ENCODE measurements at regions not wholly inside any gene's neighbourhood (a gene's known extent, or its start where the extent isn't known, plus 50 kb on each side); places are given as distances from the start of the nearest gene placed in this dataset.

GRCh38 chr1:175875556-175875955 is 132.2 kb upstream of the TNR start:
- no peaks in the 10 kb centered on the region for H3K9me3 Mint-ChIP-seq
- no peaks in the 10 kb centered on the region for H3K36me3 Mint-ChIP-seq (ENCODE audit: insufficient read depth)
- no peak for DNase-seq
- H3K4me3 Mint-ChIP-seq, result no peak overlapping the region
- H3K4me1 Mint-ChIP-seq (ENCODE audit: low read depth), result no peaks in the 10 kb centered on the region
- H3K27me3 Mint-ChIP-seq (ENCODE audit: low read depth), result peaks cover 2% of the 10 kb centered on the region
- ATAC-seq, result no peak

DNA sequence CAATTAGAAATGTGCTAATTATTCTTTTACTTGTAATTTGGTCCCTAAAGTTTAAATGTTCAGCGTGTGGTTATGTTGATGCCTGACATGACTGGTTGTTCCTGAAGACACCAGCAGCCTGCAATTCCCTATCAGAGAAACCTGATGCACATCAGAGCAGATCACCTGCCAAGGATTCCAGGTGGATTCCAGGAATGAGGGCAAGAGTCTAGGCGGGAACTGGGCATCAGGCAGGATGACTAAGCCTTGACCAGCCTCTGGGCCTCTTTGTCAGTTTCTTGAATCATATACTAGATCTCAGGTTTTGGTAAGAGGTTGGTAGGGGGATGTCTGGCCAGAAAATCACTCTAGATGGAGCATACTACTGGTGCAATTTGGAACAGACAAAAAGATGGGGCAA is 130.7 kb upstream of the TNR start:
- no peak for ATAC-seq

GRCh38 chr1:175873290-175873935 is 130.0 kb upstream of the TNR start:
- H3K4me1 Mint-ChIP-seq (ENCODE audit: low read depth), result no peaks in the 10 kb centered on the region
- H3K36me3 Mint-ChIP-seq (ENCODE audit: insufficient read depth), result no peaks in the 10 kb centered on the region
- no peak for DNase-seq
- no peak overlapping the region for H3K4me3 Mint-ChIP-seq
- H3K27me3 Mint-ChIP-seq (ENCODE audit: low read depth), result peaks cover 2% of the 10 kb centered on the region
- no peak for ATAC-seq
- no peaks in the 10 kb centered on the region for H3K9me3 Mint-ChIP-seq

More for the DNA sequence above, 130.7 kb upstream of the TNR start:
- no peaks in the 10 kb centered on the region for H3K36me3 Mint-ChIP-seq (ENCODE audit: insufficient read depth)
- no peak overlapping the region for H3K4me3 Mint-ChIP-seq
- DNase-seq, result no peak
- H3K27me3 Mint-ChIP-seq (ENCODE audit: low read depth), result peaks cover 2% of the 10 kb centered on the region
- no peaks in the 10 kb centered on the region for H3K9me3 Mint-ChIP-seq
- H3K4me1 Mint-ChIP-seq (ENCODE audit: low read depth), result no peaks in the 10 kb centered on the region

GRCh38 chr1:175872588-175872987 is 129.2 kb upstream of the TNR start:
- no peak for DNase-seq
- Mint-ChIP-seq H3K4me1 (ENCODE audit: low read depth) (no peaks in the 10 kb centered on the region), H3K4me3 (no peak overlapping the region), H3K36me3 (ENCODE audit: insufficient read depth) (no peaks in the 10 kb centered on the region), H3K9me3 (no peaks in the 10 kb centered on the region), H3K27me3 (ENCODE audit: low read depth) (peaks cover 2% of the 10 kb centered on the region)
- no peak for ATAC-seq

DNA sequence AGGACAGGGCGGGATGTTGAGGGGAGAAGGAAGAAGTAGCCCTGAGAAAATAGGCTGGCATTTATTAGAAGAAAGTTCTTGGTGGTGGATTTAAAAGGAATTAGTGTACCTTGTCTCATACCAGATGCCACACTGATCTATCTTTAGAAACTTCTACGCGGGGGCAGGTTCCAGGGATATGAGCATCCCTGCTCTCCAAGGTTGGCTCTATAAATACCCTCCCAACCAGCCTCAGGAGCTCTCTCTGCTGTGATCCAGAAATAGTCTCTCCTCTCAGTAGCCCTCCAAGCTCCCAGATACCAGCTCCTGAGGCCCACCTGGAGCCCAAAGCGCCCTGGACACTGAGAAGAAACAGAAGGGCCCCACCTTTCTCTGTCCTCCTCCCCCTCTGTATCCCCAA is 128.3 kb upstream of the TNR start:
- no peaks in the 10 kb centered on the region for H3K4me1 Mint-ChIP-seq (ENCODE audit: low read depth)
- no peaks in the 10 kb centered on the region for H3K9me3 Mint-ChIP-seq
- H3K27me3 Mint-ChIP-seq (ENCODE audit: low read depth), result peaks cover 2% of the 10 kb centered on the region
- ATAC-seq (no peak), DNase-seq (no peak)
- no peak overlapping the region for H3K4me3 Mint-ChIP-seq
- no peaks in the 10 kb centered on the region for H3K36me3 Mint-ChIP-seq (ENCODE audit: insufficient read depth)

- Mint-ChIP-seq H3K9me3 (no peaks in the 10 kb centered on the region), H3K4me1 (ENCODE audit: low read depth) (no peaks in the 10 kb centered on the region), H3K27me3 (ENCODE audit: low read depth) (peaks cover 2% of the 10 kb centered on the region), H3K4me3 (no peak overlapping the region), H3K36me3 (ENCODE audit: insufficient read depth) (no peaks in the 10 kb centered on the region)
- ATAC-seq (no peak), DNase-seq (no peak)
These were observed 126.8 kb upstream of the TNR start for GRCh38 chr1:175870217-175870616.

- no peaks in the 10 kb centered on the region for H3K36me3 Mint-ChIP-seq (ENCODE audit: insufficient read depth)
- no peak for ATAC-seq
- peaks cover 10% of the 10 kb centered on the region for H3K27me3 Mint-ChIP-seq (ENCODE audit: low read depth)
- no peaks in the 10 kb centered on the region for H3K4me1 Mint-ChIP-seq (ENCODE audit: low read depth)
- DNase-seq, result no peak
- no peaks in the 10 kb centered on the region for H3K9me3 Mint-ChIP-seq
- no peak overlapping the region for H3K4me3 Mint-ChIP-seq
These were observed 123.4 kb upstream of the TNR start for GRCh38 chr1:175866776-175867175.

- peaks cover 16% of the 10 kb centered on the region for H3K27me3 Mint-ChIP-seq (ENCODE audit: low read depth)
- no peak for ATAC-seq
- DNase-seq, result no peak
- no peaks in the 10 kb centered on the region for H3K9me3 Mint-ChIP-seq
- H3K4me3 Mint-ChIP-seq, result no peak overlapping the region
- H3K36me3 Mint-ChIP-seq (ENCODE audit: insufficient read depth), result no peaks in the 10 kb centered on the region
- H3K4me1 Mint-ChIP-seq (ENCODE audit: low read depth), result no peaks in the 10 kb centered on the region
These were observed 121.8 kb upstream of the TNR start for GRCh38 chr1:175865041-175865766.

DNA sequence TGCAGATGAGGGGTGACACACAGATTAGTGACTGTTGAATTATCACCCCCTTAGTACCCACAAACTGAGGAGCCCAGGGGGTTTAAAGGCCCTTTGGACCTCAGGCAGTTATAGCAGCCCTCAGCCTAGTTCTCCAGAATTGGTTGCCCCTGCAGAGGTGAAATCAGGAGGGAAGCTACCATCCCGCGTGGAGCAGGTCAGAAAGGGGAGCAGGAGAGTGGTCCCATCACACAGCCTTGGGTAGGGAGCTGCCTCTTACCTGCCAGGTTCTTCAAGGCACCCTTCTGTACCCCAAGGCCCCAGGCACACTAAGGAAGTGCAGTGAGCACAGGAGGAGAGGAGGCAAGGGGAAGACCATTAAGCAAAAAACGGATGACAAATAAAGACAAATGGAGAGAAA is 121.2 kb upstream of the TNR start:
- H3K4me3 Mint-ChIP-seq, result no peak overlapping the region
- H3K36me3 Mint-ChIP-seq (ENCODE audit: insufficient read depth), result no peaks in the 10 kb centered on the region
- DNase-seq, result no peak
- ATAC-seq, result no peak
- H3K27me3 Mint-ChIP-seq (ENCODE audit: low read depth), result peaks cover 16% of the 10 kb centered on the region
- H3K4me1 Mint-ChIP-seq (ENCODE audit: low read depth), result no peaks in the 10 kb centered on the region
- H3K9me3 Mint-ChIP-seq, result no peaks in the 10 kb centered on the region

GRCh38 chr1:175864183-175864582 is 120.8 kb upstream of the TNR start:
- DNase-seq, result no peak
- H3K4me3 Mint-ChIP-seq, result no peak overlapping the region
- peak in 1 of 2 donors; percentile 11 for ATAC-seq
- no peaks in the 10 kb centered on the region for H3K36me3 Mint-ChIP-seq (ENCODE audit: insufficient read depth)
- peaks cover 16% of the 10 kb centered on the region for H3K27me3 Mint-ChIP-seq (ENCODE audit: low read depth)
- H3K9me3 Mint-ChIP-seq, result no peaks in the 10 kb centered on the region
- H3K4me1 Mint-ChIP-seq (ENCODE audit: low read depth), result no peaks in the 10 kb centered on the region

- H3K4me1 Mint-ChIP-seq (ENCODE audit: low read depth), result no peaks in the 10 kb centered on the region
- DNase-seq (no peak), ATAC-seq (no peak)
- H3K36me3 Mint-ChIP-seq (ENCODE audit: insufficient read depth), result no peaks in the 10 kb centered on the region
- H3K9me3 Mint-ChIP-seq, result no peaks in the 10 kb centered on the region
- no peak overlapping the region for H3K4me3 Mint-ChIP-seq
- H3K27me3 Mint-ChIP-seq (ENCODE audit: low read depth), result peaks cover 16% of the 10 kb centered on the region
These were observed 120.1 kb upstream of the TNR start for GRCh38 chr1:175863299-175864050.

DNA sequence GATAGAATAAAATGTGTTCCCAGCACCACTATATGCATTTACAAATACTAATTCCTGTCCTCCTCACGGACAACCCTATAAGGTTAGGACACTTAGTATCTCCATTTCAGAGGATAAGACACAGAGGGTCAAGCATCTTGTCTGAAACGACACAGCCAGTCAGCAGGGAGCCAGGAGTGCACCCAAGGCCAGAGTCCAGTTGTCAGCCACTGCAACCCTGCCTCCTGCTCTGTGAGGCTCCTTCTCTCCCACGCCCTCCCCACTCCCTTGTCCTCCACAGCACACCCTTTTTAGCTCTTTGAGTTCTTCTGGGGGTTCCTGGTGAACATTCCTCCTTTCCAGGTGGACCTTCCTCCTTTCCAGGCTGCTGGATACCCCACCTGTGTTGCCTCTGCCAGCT is 119.0 kb upstream of the TNR start:
- Mint-ChIP-seq H3K4me1 (ENCODE audit: low read depth) (no peaks in the 10 kb centered on the region), H3K36me3 (ENCODE audit: insufficient read depth) (no peaks in the 10 kb centered on the region), H3K9me3 (no peaks in the 10 kb centered on the region), H3K27me3 (ENCODE audit: low read depth) (peaks cover 16% of the 10 kb centered on the region), H3K4me3 (no peak overlapping the region)
- ATAC-seq, result no peak
- no peak for DNase-seq

GRCh38 chr1:175861626-175862367 is 118.4 kb upstream of the TNR start:
- Mint-ChIP-seq H3K27me3 (ENCODE audit: low read depth) (peaks cover 16% of the 10 kb centered on the region), H3K36me3 (ENCODE audit: insufficient read depth) (no peaks in the 10 kb centered on the region), H3K4me1 (ENCODE audit: low read depth) (no peaks in the 10 kb centered on the region), H3K4me3 (no peak overlapping the region), H3K9me3 (no peaks in the 10 kb centered on the region)
- DNase-seq, result no peak
- ATAC-seq, result no peak

DNA sequence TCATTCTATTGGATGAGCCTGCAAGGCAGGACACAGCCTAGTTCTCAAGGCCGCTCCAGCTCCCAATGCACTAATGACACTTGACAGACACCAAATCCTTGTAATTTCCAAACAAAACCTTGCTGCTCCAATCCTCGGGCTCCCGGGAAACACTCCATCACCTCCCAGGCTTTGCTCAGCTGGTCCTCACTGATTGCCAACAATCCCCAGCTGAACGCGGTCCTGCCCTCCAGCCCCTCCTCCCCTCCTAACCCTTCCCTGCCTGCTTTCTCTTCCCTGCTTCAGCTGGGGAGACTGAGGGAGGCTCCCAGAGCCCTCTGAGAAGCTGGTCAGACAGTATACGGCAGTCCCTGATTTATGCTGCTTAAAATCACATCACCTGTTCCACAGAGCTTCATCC is 114.4 kb upstream of the TNR start:
- Mint-ChIP-seq H3K4me1 (ENCODE audit: low read depth) (no peaks in the 10 kb centered on the region), H3K4me3 (no peak overlapping the region), H3K9me3 (no peaks in the 10 kb centered on the region), H3K27me3 (ENCODE audit: low read depth) (peaks cover 20% of the 10 kb centered on the region), H3K36me3 (ENCODE audit: insufficient read depth) (no peaks in the 10 kb centered on the region)
- ATAC-seq (no peak), DNase-seq (no peak)

All from activated T-cell treated with anti-CD3 and anti-CD28 coated beads, Interleukin-2, amount 50 U/mL, for 4 hours (primary cell).